ENCODE measurements at regions not wholly inside any gene's neighbourhood (a gene's known extent, or its start where the extent isn't known, plus 50 kb on each side); places are given as distances from the start of the nearest gene placed in this dataset.

- Histone ChIP-seq H3K36me3 (no peaks in the 10 kb centered on the region), H3K4me1 (no peaks in the 10 kb centered on the region), H3K27ac (no peak overlapping the region), H3K27me3 (peaks cover 0 to 14% of the 10 kb centered on the region in 2 donors), H3K9me3 (peaks cover 0 to 1% (median 0%) of the 10 kb centered on the region in 4 donors), H3K4me3 (no peak overlapping the region)
- TF ChIP-seq POLR2A (IDR thresholded peaks at IDR 0.05) (no peak), EP300 (IDR thresholded peaks at IDR 0.05) (no peak)
- TF ChIP-seq, protein P1, sequence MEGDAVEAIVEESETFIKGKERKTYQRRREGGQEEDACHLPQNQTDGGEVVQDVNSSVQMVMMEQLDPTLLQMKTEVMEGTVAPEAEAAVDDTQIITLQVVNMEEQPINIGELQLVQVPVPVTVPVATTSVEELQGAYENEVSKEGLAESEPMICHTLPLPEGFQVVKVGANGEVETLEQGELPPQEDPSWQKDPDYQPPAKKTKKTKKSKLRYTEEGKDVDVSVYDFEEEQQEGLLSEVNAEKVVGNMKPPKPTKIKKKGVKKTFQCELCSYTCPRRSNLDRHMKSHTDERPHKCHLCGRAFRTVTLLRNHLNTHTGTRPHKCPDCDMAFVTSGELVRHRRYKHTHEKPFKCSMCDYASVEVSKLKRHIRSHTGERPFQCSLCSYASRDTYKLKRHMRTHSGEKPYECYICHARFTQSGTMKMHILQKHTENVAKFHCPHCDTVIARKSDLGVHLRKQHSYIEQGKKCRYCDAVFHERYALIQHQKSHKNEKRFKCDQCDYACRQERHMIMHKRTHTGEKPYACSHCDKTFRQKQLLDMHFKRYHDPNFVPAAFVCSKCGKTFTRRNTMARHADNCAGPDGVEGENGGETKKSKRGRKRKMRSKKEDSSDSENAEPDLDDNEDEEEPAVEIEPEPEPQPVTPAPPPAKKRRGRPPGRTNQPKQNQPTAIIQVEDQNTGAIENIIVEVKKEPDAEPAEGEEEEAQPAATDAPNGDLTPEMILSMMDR (IDR thresholded peaks at IDR 0.05), result no peak
- no peak for DNase-seq (ENCODE audit: low spot score in 2 of 2)
- 92 to 94% methylated on average over 4 of the region's 4 CpGs for WGBS, 2 donors
Observed at GRCh38 chr9:126117158-126117425, 209.5 kb upstream of the MVB12B start.

DNA sequence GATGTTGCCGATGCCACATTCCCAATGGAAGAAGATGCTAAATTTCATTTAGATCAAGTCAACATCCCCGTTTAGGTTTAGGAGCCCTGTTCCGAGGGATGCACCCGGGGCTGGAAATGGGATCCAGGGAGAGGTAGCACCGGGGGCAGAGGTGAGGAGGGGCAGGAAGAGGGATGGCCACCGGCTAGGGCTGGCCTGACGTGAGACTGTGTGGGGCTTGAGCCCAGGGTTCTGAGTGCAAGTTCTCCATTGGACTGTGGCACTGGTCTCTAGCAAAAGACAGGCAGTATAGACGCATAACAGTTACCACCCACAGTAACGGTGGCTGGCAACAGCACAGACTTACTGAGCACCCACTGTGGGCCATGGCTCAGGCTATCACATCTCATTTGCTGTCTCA lies 209.0 kb upstream of the MVB12B start:
- no peak overlapping the region for H3K27ac ChIP-seq
- no peaks in the 10 kb centered on the region for H3K4me1 ChIP-seq
- no peak for TF ChIP-seq EP300 (IDR thresholded peaks at IDR 0.05)
- TF ChIP-seq, protein P1 (IDR thresholded peaks at IDR 0.05), result no peak
- TF ChIP-seq POLR2A (IDR thresholded peaks at IDR 0.05), result no peak
- peaks cover 0 to 16% of the 10 kb centered on the region in 2 donors for H3K27me3 ChIP-seq
- DNase-seq (ENCODE audit: low spot score in 2 of 2), result no peak
- H3K4me3 ChIP-seq, result no peak overlapping the region
- H3K9me3 ChIP-seq, result peaks cover 0 to 7% (median 0%) of the 10 kb centered on the region in 4 donors
- H3K36me3 ChIP-seq, result no peaks in the 10 kb centered on the region
- 87 to 88% methylated on average over 9 of the region's 9 CpGs for WGBS, 2 donors

- no peak overlapping the region for H3K4me3 ChIP-seq
- no peak overlapping the region for H3K27ac ChIP-seq
- no peak for DNase-seq (ENCODE audit: low spot score in 2 of 2)
- 64 to 67% methylated on average over 6 of the region's 6 CpGs for WGBS, 2 donors
- H3K4me1 ChIP-seq, result no peaks in the 10 kb centered on the region
- H3K9me3 ChIP-seq, result peaks cover 0 to 7% (median 0%) of the 10 kb centered on the region in 4 donors
- no peaks in the 10 kb centered on the region for H3K36me3 ChIP-seq
- peaks cover 0 to 11% of the 10 kb centered on the region in 2 donors for H3K27me3 ChIP-seq
- TF ChIP-seq, protein P1 (IDR thresholded peaks at IDR 0.05), result no peak
- TF ChIP-seq EP300 (IDR thresholded peaks at IDR 0.05) (no peak), POLR2A (IDR thresholded peaks at IDR 0.05) (no peak)
Observed at GRCh38 chr9:126119731-126120130, 206.9 kb upstream of the MVB12B start.

- no peak for DNase-seq (ENCODE audit: low spot score in 2 of 2)
- Histone ChIP-seq H3K4me1 (peaks cover 0 to 7% (median 0%) of the 10 kb centered on the region in 4 donors), H3K4me3 (no peak overlapping the region), H3K27me3 (peaks cover 0 to 10% of the 10 kb centered on the region in 2 donors), H3K36me3 (no peaks in the 10 kb centered on the region), H3K9me3 (peaks cover 0 to 7% (median 0%) of the 10 kb centered on the region in 4 donors), H3K27ac (no peak overlapping the region)
- WGBS, 2 donors, result 61 to 69% methylated on average over 4 of the region's 4 CpGs
- TF ChIP-seq, protein P1 (IDR thresholded peaks at IDR 0.05), result no peak
- TF ChIP-seq POLR2A (IDR thresholded peaks at IDR 0.05) (no peak), EP300 (IDR thresholded peaks at IDR 0.05) (no peak)
Observed at GRCh38 chr9:126122901-126123616, 203.6 kb upstream of the MVB12B start.

GRCh38 chr9:126123927-126124326 lies 202.7 kb upstream of the MVB12B start:
- DNase-seq (ENCODE audit: low spot score in 2 of 2), result no peak
- H3K9me3 ChIP-seq, result peaks cover 0 to 7% (median 0%) of the 10 kb centered on the region in 4 donors
- peaks cover 0 to 10% of the 10 kb centered on the region in 2 donors for H3K27me3 ChIP-seq
- TF ChIP-seq POLR2A (IDR thresholded peaks at IDR 0.05) (no peak), EP300 (IDR thresholded peaks at IDR 0.05) (no peak)
- TF ChIP-seq, protein P1 (IDR thresholded peaks at IDR 0.05), result no peak
- no peak overlapping the region for H3K27ac ChIP-seq
- no peak overlapping the region for H3K4me3 ChIP-seq
- H3K36me3 ChIP-seq, result no peaks in the 10 kb centered on the region
- H3K4me1 ChIP-seq, result peaks cover 0 to 7% (median 0%) of the 10 kb centered on the region in 4 donors
- WGBS, 2 donors, result 62 to 63% methylated on average over 7 of the region's 7 CpGs
